ENCODE measurements at regions not wholly inside any gene's neighbourhood (a gene's known extent, or its start where the extent isn't known, plus 50 kb on each side); places are given as distances from the start of the nearest gene placed in this dataset.

GRCh38 chr14:100674897-100675619 is 51.6 kb upstream of the DLK1 start:
- H3K27ac ChIP-seq = no peak overlapping the region
- TF ChIP-seq CTCF (conservative IDR thresholded peaks at IDR 0.05) (no peak), ZFX (IDR thresholded peaks at IDR 0.05) (no peak)

- no peak for TF ChIP-seq ZFX (IDR thresholded peaks at IDR 0.05)
- no peak for TF ChIP-seq CTCF (conservative IDR thresholded peaks at IDR 0.05)
These were observed 50.7 kb upstream of the DLK1 start for GRCh38 chr14:100675699-100676684.

More at GRCh38 chr14:100675699-100676684, 50.7 kb upstream of the DLK1 start:
- no peak overlapping the region for H3K27ac ChIP-seq
